ENCODE measurements at regions not wholly inside any gene's neighbourhood (a gene's known extent, or its start where the extent isn't known, plus 50 kb on each side); places are given as distances from the start of the nearest gene placed in this dataset.

DNA sequence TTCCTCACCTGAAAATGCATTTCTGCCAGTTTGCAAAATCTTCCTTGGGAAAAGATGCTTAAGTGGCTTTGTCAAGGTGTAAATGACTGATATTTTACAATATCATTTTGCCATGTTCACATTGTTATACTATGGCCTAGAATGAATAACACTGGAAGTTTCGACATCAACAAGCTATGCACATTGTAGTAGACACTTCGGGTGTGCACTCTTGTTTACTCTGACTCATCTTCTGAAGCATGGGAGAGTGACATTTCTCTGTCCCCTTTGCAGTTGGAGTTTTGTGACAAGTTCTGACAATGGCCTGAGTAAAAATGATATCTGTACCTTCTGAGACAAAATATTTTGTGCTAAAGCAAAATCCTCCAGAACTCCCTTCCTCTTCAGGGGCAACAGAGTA lies 567.0 kb upstream of the RGMA start:
- WGBS = 88% methylated on average over 2 of the region's 2 CpGs

DNA sequence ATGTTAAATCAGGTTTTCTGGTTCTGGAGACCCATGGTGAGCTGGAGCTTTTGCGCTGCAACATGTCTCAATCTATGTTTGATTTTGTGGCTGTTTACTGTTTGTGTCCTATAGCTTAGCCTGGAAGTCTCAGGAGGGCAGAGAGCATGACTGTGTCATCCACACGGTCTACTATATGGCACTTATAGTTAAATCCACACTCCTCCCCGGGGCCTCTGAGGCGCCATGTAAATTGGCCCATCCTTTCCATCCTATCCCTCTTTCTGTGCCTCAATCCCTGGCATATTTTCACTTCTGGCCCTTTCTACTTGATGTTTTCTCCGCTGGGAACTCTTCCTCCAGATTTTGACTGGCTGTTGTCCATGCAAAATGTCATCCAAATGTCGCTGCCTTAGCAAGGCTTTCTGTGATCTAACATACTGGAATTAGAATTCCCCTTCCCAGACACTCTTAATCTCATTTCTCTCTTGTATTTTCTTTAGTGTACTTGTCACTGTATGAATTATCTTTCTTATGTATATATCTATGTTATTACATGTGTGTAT lies 560.8 kb upstream of the RGMA start:
- no peak overlapping the region for H4K91ac ChIP-seq (ENCODE audit: low read length)
- H3K23ac ChIP-seq (ENCODE audit: low read length in 2 of 2) = no peak overlapping the region
- H2BK120ac ChIP-seq (ENCODE audit: low read depth, low read length) = no peak overlapping the region
- no peak for DNase-seq
- H2BK5ac ChIP-seq (ENCODE audit: low read depth, low read length, poor library complexity, severe bottlenecking) = no peak overlapping the region
- H2BK12ac ChIP-seq (ENCODE audit: low read length in 2 of 2) = no peak overlapping the region
- H2AFZ ChIP-seq (ENCODE audit: low read depth, low read length) = no peak overlapping the region
- H3K4me2 ChIP-seq (ENCODE audit: low read length, poor library complexity, severe bottlenecking) = no peak overlapping the region
- no peak overlapping the region for H3K27ac ChIP-seq (ENCODE audit: low read length, poor library complexity, severe bottlenecking)
- H3K9me3 ChIP-seq (ENCODE audit: control insufficient read depth, low read length) = no peaks in the 10 kb centered on the region
- H2AK5ac ChIP-seq (ENCODE audit: low read length, severe bottlenecking) = no peak overlapping the region
- no peak overlapping the region for H4K8ac ChIP-seq (ENCODE audit: low read length)
- no peak overlapping the region for H3K18ac ChIP-seq (ENCODE audit: low read depth in 1 of 2, low read length in 2 of 2)
- no peak overlapping the region for H3K9ac ChIP-seq (ENCODE audit: low read length)
- no peak overlapping the region for H2BK15ac ChIP-seq (ENCODE audit: low read depth, poor library complexity, severe bottlenecking)
- no peaks in the 10 kb centered on the region for H3K36me3 ChIP-seq (ENCODE audit: control insufficient read depth in 1 of 2, insufficient read depth in 2 of 2, low read depth in 1 of 2, low read length in 2 of 2)
- no peak overlapping the region for H3K4ac ChIP-seq (ENCODE audit: low read depth in 1 of 2, low read length in 2 of 2)
- no peak overlapping the region for H3K14ac ChIP-seq (ENCODE audit: low read length in 2 of 2)
- 68% methylated on average over 5 of the region's 6 CpGs for WGBS
- no peaks in the 10 kb centered on the region for H3K4me1 ChIP-seq (ENCODE audit: control insufficient read depth, insufficient read depth, low read depth, low read length)
- H3K27me3 ChIP-seq (ENCODE audit: control insufficient read depth in 1 of 2, insufficient read depth in 1 of 2, low read length in 2 of 2) = no peaks in the 10 kb centered on the region
- no peak overlapping the region for H3K4me3 ChIP-seq (ENCODE audit: insufficient read depth in 1 of 2, low read depth in 1 of 2, low read length in 2 of 2)
- no peaks in the 10 kb centered on the region for H3K79me1 ChIP-seq (replicated peaks; ENCODE audit: low read length, poor library complexity, severe bottlenecking)

More for the DNA sequence above, 567.0 kb upstream of the RGMA start:
- no peak overlapping the region for H3K18ac ChIP-seq (ENCODE audit: low read depth in 1 of 2, low read length in 2 of 2)
- H3K23ac ChIP-seq (ENCODE audit: low read length in 2 of 2) = no peak overlapping the region
- no peak overlapping the region for H2BK15ac ChIP-seq (ENCODE audit: low read depth, poor library complexity, severe bottlenecking)
- no peak overlapping the region for H2AK5ac ChIP-seq (ENCODE audit: low read length, severe bottlenecking)
- H3K4me2 ChIP-seq (ENCODE audit: low read length, poor library complexity, severe bottlenecking) = no peak overlapping the region
- H3K79me1 ChIP-seq (replicated peaks; ENCODE audit: low read length, poor library complexity, severe bottlenecking) = no peaks in the 10 kb centered on the region
- H3K4me1 ChIP-seq (ENCODE audit: control insufficient read depth, insufficient read depth, low read depth, low read length) = no peaks in the 10 kb centered on the region
- no peak overlapping the region for H2BK5ac ChIP-seq (ENCODE audit: low read depth, low read length, poor library complexity, severe bottlenecking)
- no peak overlapping the region for H4K91ac ChIP-seq (ENCODE audit: low read length)
- H3K27me3 ChIP-seq (ENCODE audit: control insufficient read depth in 1 of 2, insufficient read depth in 1 of 2, low read length in 2 of 2) = no peaks in the 10 kb centered on the region
- no peak overlapping the region for H4K8ac ChIP-seq (ENCODE audit: low read length)
- H3K4ac ChIP-seq (ENCODE audit: low read depth in 1 of 2, low read length in 2 of 2) = no peak overlapping the region
- no peak overlapping the region for H3K4me3 ChIP-seq (ENCODE audit: insufficient read depth in 1 of 2, low read depth in 1 of 2, low read length in 2 of 2)
- H2BK12ac ChIP-seq (ENCODE audit: low read length in 2 of 2) = no peak overlapping the region
- no peak overlapping the region for H3K27ac ChIP-seq (ENCODE audit: low read length, poor library complexity, severe bottlenecking)
- H3K9me3 ChIP-seq (ENCODE audit: control insufficient read depth, low read length) = no peaks in the 10 kb centered on the region
- H3K9ac ChIP-seq (ENCODE audit: low read length) = no peak overlapping the region
- no peak overlapping the region for H2BK120ac ChIP-seq (ENCODE audit: low read depth, low read length)
- no peak overlapping the region for H2AFZ ChIP-seq (ENCODE audit: low read depth, low read length)
- DNase-seq = no peak
- no peak overlapping the region for H3K14ac ChIP-seq (ENCODE audit: low read length in 2 of 2)
- no peaks in the 10 kb centered on the region for H3K36me3 ChIP-seq (ENCODE audit: control insufficient read depth in 1 of 2, insufficient read depth in 2 of 2, low read depth in 1 of 2, low read length in 2 of 2)

DNA sequence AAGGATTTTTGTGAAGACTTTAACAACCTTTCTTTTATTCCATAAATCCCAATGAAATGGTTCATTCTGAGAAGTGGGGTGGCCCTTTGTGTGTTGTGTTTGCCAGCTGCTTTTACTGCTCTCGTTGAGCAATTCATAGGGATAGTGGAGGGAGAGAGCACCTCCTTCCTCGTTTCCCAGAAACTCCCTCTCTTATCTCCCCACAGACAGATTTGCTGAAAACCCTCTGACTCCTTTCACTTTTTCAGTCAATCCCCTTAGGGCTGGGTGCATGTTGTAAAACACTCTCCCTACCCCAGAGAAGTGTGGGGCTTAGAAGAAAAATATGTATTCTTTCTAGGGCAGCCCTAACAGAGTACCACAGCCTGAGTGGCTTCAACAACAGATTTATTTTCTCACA lies 557.2 kb upstream of the RGMA start:
- Histone ChIP-seq H3K18ac (ENCODE audit: low read depth in 1 of 2, low read length in 2 of 2) (no peak overlapping the region), H4K8ac (ENCODE audit: low read length) (no peak overlapping the region), H4K91ac (ENCODE audit: low read length) (no peak overlapping the region), H3K27ac (ENCODE audit: low read length, poor library complexity, severe bottlenecking) (no peak overlapping the region), H3K79me1 (replicated peaks; ENCODE audit: low read length, poor library complexity, severe bottlenecking) (no peaks in the 10 kb centered on the region), H3K23ac (ENCODE audit: low read length in 2 of 2) (no peak overlapping the region), H2BK5ac (ENCODE audit: low read depth, low read length, poor library complexity, severe bottlenecking) (no peak overlapping the region), H2BK120ac (ENCODE audit: low read depth, low read length) (no peak overlapping the region), H3K4me1 (ENCODE audit: control insufficient read depth, insufficient read depth, low read depth, low read length) (no peaks in the 10 kb centered on the region), H2AK5ac (ENCODE audit: low read length, severe bottlenecking) (no peak overlapping the region), H3K4me2 (ENCODE audit: low read length, poor library complexity, severe bottlenecking) (no peak overlapping the region), H3K14ac (ENCODE audit: low read length in 2 of 2) (no peak overlapping the region), H3K4me3 (ENCODE audit: insufficient read depth in 1 of 2, low read depth in 1 of 2, low read length in 2 of 2) (no peak overlapping the region), H2BK12ac (ENCODE audit: low read length in 2 of 2) (no peak overlapping the region), H2BK15ac (ENCODE audit: low read depth, poor library complexity, severe bottlenecking) (no peak overlapping the region), H3K4ac (ENCODE audit: low read depth in 1 of 2, low read length in 2 of 2) (no peak overlapping the region), H3K36me3 (ENCODE audit: control insufficient read depth in 1 of 2, insufficient read depth in 2 of 2, low read depth in 1 of 2, low read length in 2 of 2) (no peaks in the 10 kb centered on the region), H3K27me3 (ENCODE audit: control insufficient read depth in 1 of 2, insufficient read depth in 1 of 2, low read length in 2 of 2) (no peaks in the 10 kb centered on the region), H3K9me3 (ENCODE audit: control insufficient read depth, low read length) (no peaks in the 10 kb centered on the region), H2AFZ (ENCODE audit: low read depth, low read length) (no peak overlapping the region), H3K9ac (ENCODE audit: low read length) (no peak overlapping the region)
- WGBS = 33% methylated on average over 1 of the region's 2 CpGs
- DNase-seq = no peak

DNA sequence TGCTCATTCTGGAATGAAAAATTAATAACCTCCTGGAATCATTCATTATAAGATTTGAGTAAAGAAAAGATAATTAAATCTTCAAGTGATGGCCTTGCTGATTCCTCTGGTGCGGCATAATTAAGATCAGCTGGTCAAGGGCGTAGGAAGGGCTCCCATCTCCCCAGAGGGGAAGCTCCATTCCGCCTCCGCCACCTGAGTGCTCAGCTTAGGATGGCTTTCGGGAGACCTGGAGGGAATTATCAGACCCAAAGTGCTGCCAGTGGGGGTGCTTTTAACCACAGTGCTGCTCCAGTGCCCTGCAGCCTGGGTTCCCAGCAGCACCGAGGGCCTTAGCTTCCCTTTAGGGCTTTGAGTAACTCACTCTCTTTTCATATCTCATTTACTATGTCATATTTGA lies 556.6 kb upstream of the RGMA start:
- Histone ChIP-seq H4K8ac (ENCODE audit: low read length) (no peak overlapping the region), H3K36me3 (ENCODE audit: control insufficient read depth in 1 of 2, insufficient read depth in 2 of 2, low read depth in 1 of 2, low read length in 2 of 2) (no peaks in the 10 kb centered on the region), H2BK12ac (ENCODE audit: low read length in 2 of 2) (no peak overlapping the region), H3K4me1 (ENCODE audit: control insufficient read depth, insufficient read depth, low read depth, low read length) (no peaks in the 10 kb centered on the region), H3K27ac (ENCODE audit: low read length, poor library complexity, severe bottlenecking) (no peak overlapping the region), H2AK5ac (ENCODE audit: low read length, severe bottlenecking) (no peak overlapping the region), H4K91ac (ENCODE audit: low read length) (no peak overlapping the region), H2BK5ac (ENCODE audit: low read depth, low read length, poor library complexity, severe bottlenecking) (no peak overlapping the region), H3K4me3 (ENCODE audit: insufficient read depth in 1 of 2, low read depth in 1 of 2, low read length in 2 of 2) (no peak overlapping the region), H3K14ac (ENCODE audit: low read length in 2 of 2) (no peak overlapping the region), H3K9me3 (ENCODE audit: control insufficient read depth, low read length) (no peaks in the 10 kb centered on the region), H3K9ac (ENCODE audit: low read length) (no peak overlapping the region), H3K79me1 (replicated peaks; ENCODE audit: low read length, poor library complexity, severe bottlenecking) (no peaks in the 10 kb centered on the region), H3K18ac (ENCODE audit: low read depth in 1 of 2, low read length in 2 of 2) (no peak overlapping the region), H3K4me2 (ENCODE audit: low read length, poor library complexity, severe bottlenecking) (no peak overlapping the region), H2BK15ac (ENCODE audit: low read depth, poor library complexity, severe bottlenecking) (no peak overlapping the region), H2AFZ (ENCODE audit: low read depth, low read length) (no peak overlapping the region), H3K23ac (ENCODE audit: low read length in 2 of 2) (no peak overlapping the region), H3K27me3 (ENCODE audit: control insufficient read depth in 1 of 2, insufficient read depth in 1 of 2, low read length in 2 of 2) (no peaks in the 10 kb centered on the region), H2BK120ac (ENCODE audit: low read depth, low read length) (no peak overlapping the region), H3K4ac (ENCODE audit: low read depth in 1 of 2, low read length in 2 of 2) (no peak overlapping the region)
- WGBS = 82% methylated on average over 5 of the region's 6 CpGs
- no peak for DNase-seq
